Cardiac fibroblast (primary cell): ENCODE measurements at regions not wholly inside any gene's neighbourhood (a gene's known extent, or its start where the extent isn't known, plus 50 kb on each side); places are given as distances from the start of the nearest gene placed in this dataset.

Experiments used
- DNase-seq, 2 donors: peaks; one replicate each; pipeline versions ENCODE4 v3.0.0 to v3.0.0-alpha.2; 2010; ENCODE audit warnings: low read depth in 2 of 2
- H3K4me3 ChIP-seq, 2 donors: replicated peaks in 1 of 2; 1 replicate in 1 of 2; 2 replicates in 1 of 2; pipeline ENCODE4 v1.5.1; 2011; ENCODE audit warnings: low read depth in 2 of 2, low read length in 2 of 2, mild to moderate bottlenecking in 2 of 2, moderate library complexity in 1 of 2
- TF ChIP-seq, protein P1 (sequence below): IDR thresholded peaks from one replicate; pipeline ENCODE4 v1.5.1; 2011; ENCODE audit warnings: low read depth, mild to moderate bottlenecking, low read length, inconsistent platforms

- TF ChIP-seq, protein P1, sequence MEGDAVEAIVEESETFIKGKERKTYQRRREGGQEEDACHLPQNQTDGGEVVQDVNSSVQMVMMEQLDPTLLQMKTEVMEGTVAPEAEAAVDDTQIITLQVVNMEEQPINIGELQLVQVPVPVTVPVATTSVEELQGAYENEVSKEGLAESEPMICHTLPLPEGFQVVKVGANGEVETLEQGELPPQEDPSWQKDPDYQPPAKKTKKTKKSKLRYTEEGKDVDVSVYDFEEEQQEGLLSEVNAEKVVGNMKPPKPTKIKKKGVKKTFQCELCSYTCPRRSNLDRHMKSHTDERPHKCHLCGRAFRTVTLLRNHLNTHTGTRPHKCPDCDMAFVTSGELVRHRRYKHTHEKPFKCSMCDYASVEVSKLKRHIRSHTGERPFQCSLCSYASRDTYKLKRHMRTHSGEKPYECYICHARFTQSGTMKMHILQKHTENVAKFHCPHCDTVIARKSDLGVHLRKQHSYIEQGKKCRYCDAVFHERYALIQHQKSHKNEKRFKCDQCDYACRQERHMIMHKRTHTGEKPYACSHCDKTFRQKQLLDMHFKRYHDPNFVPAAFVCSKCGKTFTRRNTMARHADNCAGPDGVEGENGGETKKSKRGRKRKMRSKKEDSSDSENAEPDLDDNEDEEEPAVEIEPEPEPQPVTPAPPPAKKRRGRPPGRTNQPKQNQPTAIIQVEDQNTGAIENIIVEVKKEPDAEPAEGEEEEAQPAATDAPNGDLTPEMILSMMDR = no peak
- H3K4me3 ChIP-seq = no peak overlapping the region
- DNase-seq = no peak
Observed at GRCh38 chr21:27112186-27112585, 145.3 kb upstream of the ADAMTS5 start.

DNA sequence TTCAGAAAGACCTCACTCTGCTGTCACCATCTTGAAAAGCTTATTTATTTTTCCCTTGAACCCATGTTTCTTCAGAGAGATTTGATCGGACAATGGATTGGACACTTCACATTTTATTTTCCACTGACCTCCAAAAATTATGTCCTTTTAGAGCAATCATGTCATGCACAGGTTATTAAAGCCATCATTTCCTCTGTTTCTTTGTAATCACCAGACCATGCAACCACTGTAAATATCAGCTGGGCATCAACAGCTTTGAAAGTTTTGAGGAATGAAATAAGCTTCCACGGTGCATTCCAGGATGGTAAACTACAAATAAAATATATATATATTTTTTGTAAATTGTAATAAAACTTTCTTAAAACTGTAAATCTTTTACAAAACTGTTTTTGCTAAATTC, 144.1 kb upstream of the ADAMTS5 start:
- TF ChIP-seq, protein P1 = no peak
- no peak overlapping the region for H3K4me3 ChIP-seq
- DNase-seq = no peak

DNA sequence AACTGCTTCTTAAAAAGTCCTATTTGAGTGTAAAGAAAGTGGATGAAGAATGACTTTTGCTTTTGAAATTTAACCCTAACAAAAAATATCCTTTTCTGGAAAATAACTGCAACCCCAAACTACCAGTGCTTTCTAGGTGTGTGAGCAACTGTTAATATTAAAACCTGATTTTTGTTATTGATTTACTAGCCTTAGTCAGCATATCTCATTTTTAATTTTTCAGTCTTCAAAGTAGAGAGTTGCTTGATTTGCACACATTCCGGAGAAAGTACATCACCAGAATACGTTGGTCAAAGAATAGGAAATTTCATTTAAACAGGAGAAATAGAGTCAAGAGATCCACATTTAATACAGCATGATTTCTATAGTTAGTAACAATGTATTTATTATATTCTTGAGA, 141.8 kb upstream of the ADAMTS5 start:
- H3K4me3 ChIP-seq = no peak overlapping the region
- DNase-seq = no peak
- TF ChIP-seq, protein P1 = no peak

DNA sequence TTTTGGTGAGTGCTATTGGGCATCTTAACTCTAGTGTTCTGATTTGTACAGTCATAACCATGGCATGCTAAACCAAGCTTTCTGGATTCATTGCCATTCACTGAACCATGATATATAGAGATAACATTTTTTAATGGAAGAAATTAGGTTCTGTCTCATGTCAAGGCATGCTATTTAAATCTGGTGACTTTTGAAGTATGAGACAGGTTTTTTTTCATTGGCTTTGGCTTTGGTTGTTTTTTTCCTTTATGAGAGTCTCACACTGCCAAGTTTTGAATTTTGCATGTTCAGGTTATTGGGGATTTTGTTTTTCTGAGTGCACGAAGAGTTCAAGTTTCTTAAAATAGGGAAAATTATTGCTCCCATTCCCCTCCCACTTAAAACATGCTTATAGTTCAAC, 141.3 kb upstream of the ADAMTS5 start:
- TF ChIP-seq, protein P1 = no peak
- peak in 1 of 2 donors; percentile 6 for DNase-seq
- H3K4me3 ChIP-seq = no peak overlapping the region

- peak; percentile 13 to 52 for DNase-seq
- TF ChIP-seq, protein P1 = no peak
- no peak overlapping the region for H3K4me3 ChIP-seq
Observed at GRCh38 chr21:27104846-27105431, 138.1 kb upstream of the ADAMTS5 start.

GRCh38 chr21:27103768-27104167, 136.9 kb upstream of the ADAMTS5 start:
- H3K4me3 ChIP-seq = no peak overlapping the region
- no peak for DNase-seq
- TF ChIP-seq, protein P1 = no peak

DNA sequence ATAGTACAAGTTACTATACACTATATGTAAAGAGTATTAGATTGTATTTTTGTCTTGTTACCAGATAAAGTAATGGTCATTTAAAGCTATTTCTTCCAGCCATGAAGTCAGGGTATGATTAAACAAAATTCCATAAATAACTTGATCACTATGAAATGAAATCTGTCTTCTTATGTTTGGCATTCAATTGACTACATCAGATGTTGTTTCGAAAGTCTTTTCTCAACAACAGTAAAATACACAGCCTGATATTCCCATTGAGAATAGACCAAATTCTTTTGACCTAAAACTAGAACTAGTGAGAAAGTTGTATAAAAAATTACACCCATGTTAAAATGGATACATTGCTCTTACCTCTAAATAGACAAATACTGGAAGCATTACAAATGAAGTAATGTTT, 134.6 kb upstream of the ADAMTS5 start:
- H3K4me3 ChIP-seq = no peak overlapping the region
- TF ChIP-seq, protein P1 = no peak
- DNase-seq = peak in 1 of 2 donors; percentile 57
